Limb (tissue), 2 donors: ENCODE measurements at regions not wholly inside any gene's neighbourhood (a gene's known extent, or its start where the extent isn't known, plus 50 kb on each side); places are given as distances from the start of the nearest gene placed in this dataset.

Experiments
- DNase-seq, 2 donors: peaks; one replicate each; pipeline ENCODE4 v3.0.0-alpha.2; 2016; ENCODE audit errors: extremely low spot score in 2 of 2

- no peak for DNase-seq
Observed at GRCh38 chr1:106223213-106223612, 833.3 kb upstream of the PRMT6 start.

GRCh38 chr1:106224426-106224825, 832.0 kb upstream of the PRMT6 start:
- no peak for DNase-seq

GRCh38 chr1:106225403-106225802, 831.1 kb upstream of the PRMT6 start:
- no peak for DNase-seq

GRCh38 chr1:106226550-106226949, 829.9 kb upstream of the PRMT6 start:
- DNase-seq = no peak

GRCh38 chr1:106232128-106232527, 824.3 kb upstream of the PRMT6 start:
- DNase-seq = no peak

- no peak for DNase-seq
Observed at GRCh38 chr1:106233511-106233910, 823.0 kb upstream of the PRMT6 start.

GRCh38 chr1:106249365-106249764, 807.1 kb upstream of the PRMT6 start:
- DNase-seq = no peak

- DNase-seq = no peak
Observed at GRCh38 chr1:106249810-106250209, 806.7 kb upstream of the PRMT6 start.

- no peak for DNase-seq
Observed at GRCh38 chr1:106254748-106255147, 801.7 kb upstream of the PRMT6 start.

GRCh38 chr1:106266786-106267185, 789.7 kb upstream of the PRMT6 start:
- no peak for DNase-seq

GRCh38 chr1:106268070-106268469, 788.4 kb upstream of the PRMT6 start:
- no peak for DNase-seq

GRCh38 chr1:106276871-106277270, 779.6 kb upstream of the PRMT6 start:
- peak in 1 of 2 donors; percentile 31 for DNase-seq

- DNase-seq = no peak
Observed at GRCh38 chr1:106277786-106278185, 778.7 kb upstream of the PRMT6 start.

- no peak for DNase-seq
Observed at GRCh38 chr1:106278716-106279115, 777.8 kb upstream of the PRMT6 start.

- no peak for DNase-seq
Observed at GRCh38 chr1:106289265-106289928, 767.1 kb upstream of the PRMT6 start.

GRCh38 chr1:106290805-106291501, 765.5 kb upstream of the PRMT6 start:
- peak; percentile 33 to 57 for DNase-seq

- DNase-seq = no peak
Observed at GRCh38 chr1:106292130-106292529, 764.3 kb upstream of the PRMT6 start.

- DNase-seq = no peak
Observed at GRCh38 chr1:106296431-106296830, 760.0 kb upstream of the PRMT6 start.

GRCh38 chr1:106304106-106304505, 752.4 kb upstream of the PRMT6 start:
- DNase-seq = no peak

GRCh38 chr1:106319612-106320011, 736.9 kb upstream of the PRMT6 start:
- DNase-seq = no peak

GRCh38 chr1:106325600-106325999, 730.9 kb upstream of the PRMT6 start:
- no peak for DNase-seq

GRCh38 chr1:106344494-106344893, 712.0 kb upstream of the PRMT6 start:
- DNase-seq = no peak

GRCh38 chr1:106360252-106360651, 696.2 kb upstream of the PRMT6 start:
- DNase-seq = no peak
